Mammary epithelial cell (primary cell): ENCODE measurements at regions not wholly inside any gene's neighbourhood (a gene's known extent, or its start where the extent isn't known, plus 50 kb on each side); places are given as distances from the start of the nearest gene placed in this dataset.

Experiments used
- EZH2 ChIP-seq: IDR thresholded peaks from 2 replicates; pipeline ENCODE4 v1.6.1; 2012; ENCODE audit warnings: low read length, inconsistent platforms, borderline replicate concordance
- TF ChIP-seq, protein P1 (sequence below), 2 donors: IDR thresholded peaks in 1 of 2; conservative IDR thresholded peaks in 1 of 2; 2 replicates each; pipeline ENCODE4 v1.5.1; 2011 to 2012; ENCODE audit warnings: inconsistent platforms in 2 of 2, low read length in 2 of 2, mild to moderate bottlenecking in 2 of 2, control low read depth in 1 of 2, low read depth in 1 of 2; ENCODE audit not compliant: insufficient read depth in 1 of 2; ENCODE audit errors: extremely low read depth in 1 of 2

DNA sequence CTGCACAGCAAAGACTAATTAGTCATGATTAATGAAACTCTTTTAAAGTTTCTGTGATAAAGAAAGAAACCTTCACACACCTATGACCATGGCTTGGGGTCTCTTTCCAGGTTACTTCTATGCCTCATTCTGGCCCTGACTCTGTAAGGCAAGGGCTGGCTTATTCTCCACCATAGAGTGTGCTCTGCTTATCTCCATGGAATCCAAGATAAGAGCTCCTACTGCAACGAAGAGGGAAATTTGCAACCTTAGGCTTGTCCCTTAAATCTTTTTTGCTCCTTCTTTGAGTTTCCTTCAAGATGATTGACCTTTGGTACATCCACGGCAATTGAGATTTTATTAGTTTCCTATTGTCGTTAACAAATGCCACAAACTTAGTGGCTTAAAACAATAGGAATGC lies 239.9 kb downstream of the SPRY2 start:
- TF ChIP-seq, protein P1, sequence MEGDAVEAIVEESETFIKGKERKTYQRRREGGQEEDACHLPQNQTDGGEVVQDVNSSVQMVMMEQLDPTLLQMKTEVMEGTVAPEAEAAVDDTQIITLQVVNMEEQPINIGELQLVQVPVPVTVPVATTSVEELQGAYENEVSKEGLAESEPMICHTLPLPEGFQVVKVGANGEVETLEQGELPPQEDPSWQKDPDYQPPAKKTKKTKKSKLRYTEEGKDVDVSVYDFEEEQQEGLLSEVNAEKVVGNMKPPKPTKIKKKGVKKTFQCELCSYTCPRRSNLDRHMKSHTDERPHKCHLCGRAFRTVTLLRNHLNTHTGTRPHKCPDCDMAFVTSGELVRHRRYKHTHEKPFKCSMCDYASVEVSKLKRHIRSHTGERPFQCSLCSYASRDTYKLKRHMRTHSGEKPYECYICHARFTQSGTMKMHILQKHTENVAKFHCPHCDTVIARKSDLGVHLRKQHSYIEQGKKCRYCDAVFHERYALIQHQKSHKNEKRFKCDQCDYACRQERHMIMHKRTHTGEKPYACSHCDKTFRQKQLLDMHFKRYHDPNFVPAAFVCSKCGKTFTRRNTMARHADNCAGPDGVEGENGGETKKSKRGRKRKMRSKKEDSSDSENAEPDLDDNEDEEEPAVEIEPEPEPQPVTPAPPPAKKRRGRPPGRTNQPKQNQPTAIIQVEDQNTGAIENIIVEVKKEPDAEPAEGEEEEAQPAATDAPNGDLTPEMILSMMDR (conservative IDR thresholded peaks at IDR 0.05 in 1 of 2, IDR thresholded peaks at IDR 0.05 in 1 of 2; ENCODE audit: extremely low read depth in 1 of 2, insufficient read depth in 1 of 2, low read depth in 1 of 2, low read length in 2 of 2) = no peak
- TF ChIP-seq EZH2 = no peak
